Mesothelial cell of epicardium (in vitro differentiated cells): ENCODE measurements at regions not wholly inside any gene's neighbourhood (a gene's known extent, or its start where the extent isn't known, plus 50 kb on each side); places are given as distances from the start of the nearest gene placed in this dataset.

ENCODE experiments used
- DNase-seq, 2 experiments: peaks; one replicate each; pipeline ENCODE4 v3.0.0; 2021; ENCODE audit warnings: low spot score in 2 of 2; ENCODE audit not compliant: unreplicated experiment in 2 of 2
- H3K27ac Mint-ChIP-seq: 2 replicates; pipeline ENCODE4 v1.8.0; 2021; ENCODE audit warnings: mixed read lengths
- H3K27me3 Mint-ChIP-seq: 2 replicates; pipeline ENCODE4 v1.8.0; 2021; ENCODE audit warnings: low read depth, mixed read lengths
- H3K36me3 Mint-ChIP-seq: 2 replicates; pipeline ENCODE4 v1.8.0; 2021; ENCODE audit warnings: mixed read lengths
- H3K4me1 Mint-ChIP-seq: 2 replicates; pipeline ENCODE4 v1.8.0; 2021; ENCODE audit warnings: mixed read lengths
- H3K4me3 Mint-ChIP-seq: 2 replicates; pipeline ENCODE4 v1.8.0; 2021; ENCODE audit warnings: mild to moderate bottlenecking, moderate library complexity, mixed read lengths
- H3K9me3 Mint-ChIP-seq: 2 replicates; pipeline ENCODE4 v1.8.0; 2021; ENCODE audit warnings: mixed read lengths
- CTCF ChIP-seq: fragments of 200-600 bp; sonication (generic); IDR thresholded peaks from one replicate; pipeline ENCODE4 v1.5.0; 2021; ENCODE audit warnings: antibody characterized with exemption; ENCODE audit not compliant: unreplicated experiment

- Mint-ChIP-seq H3K27me3 (peaks cover 3% of the 10 kb centered on the region), H3K9me3 (no peaks in the 10 kb centered on the region), H3K4me3 (no peak overlapping the region), H3K27ac (no peak overlapping the region), H3K4me1 (no peaks in the 10 kb centered on the region), H3K36me3 (no peaks in the 10 kb centered on the region)
- no peak for TF ChIP-seq CTCF
- DNase-seq, result no peak
Observed at GRCh38 chr9:26237256-26237655, 559.0 kb upstream of the TUSC1 start.

GRCh38 chr9:26234865-26235264 is 556.6 kb upstream of the TUSC1 start:
- H3K9me3 Mint-ChIP-seq, result no peaks in the 10 kb centered on the region
- no peak for DNase-seq
- H3K27me3 Mint-ChIP-seq, result peaks cover 3% of the 10 kb centered on the region
- no peaks in the 10 kb centered on the region for H3K36me3 Mint-ChIP-seq
- no peak overlapping the region for H3K27ac Mint-ChIP-seq
- no peaks in the 10 kb centered on the region for H3K4me1 Mint-ChIP-seq
- TF ChIP-seq CTCF, result no peak
- H3K4me3 Mint-ChIP-seq, result no peak overlapping the region

- H3K4me3 Mint-ChIP-seq, result no peak overlapping the region
Observed at GRCh38 chr9:26231391-26231790, 553.1 kb upstream of the TUSC1 start.

GRCh38 chr9:26229324-26230054 is 551.2 kb upstream of the TUSC1 start:
- no peaks in the 10 kb centered on the region for H3K27me3 Mint-ChIP-seq
- no peaks in the 10 kb centered on the region for H3K4me1 Mint-ChIP-seq
- H3K9me3 Mint-ChIP-seq, result no peaks in the 10 kb centered on the region
- no peak for DNase-seq
- no peaks in the 10 kb centered on the region for H3K36me3 Mint-ChIP-seq
- TF ChIP-seq CTCF, result no peak
- no peak overlapping the region for H3K27ac Mint-ChIP-seq
- H3K4me3 Mint-ChIP-seq, result no peak overlapping the region

More at GRCh38 chr9:26231391-26231790, 553.1 kb upstream of the TUSC1 start:
- H3K36me3 Mint-ChIP-seq, result no peaks in the 10 kb centered on the region
- no peaks in the 10 kb centered on the region for H3K4me1 Mint-ChIP-seq
- no peak overlapping the region for H3K27ac Mint-ChIP-seq
- H3K9me3 Mint-ChIP-seq, result no peaks in the 10 kb centered on the region
- DNase-seq, result no peak
- H3K27me3 Mint-ChIP-seq, result peaks cover 3% of the 10 kb centered on the region
- no peak for TF ChIP-seq CTCF

- Mint-ChIP-seq H3K27ac (no peak overlapping the region), H3K4me1 (no peaks in the 10 kb centered on the region), H3K27me3 (no peaks in the 10 kb centered on the region), H3K4me3 (no peak overlapping the region), H3K9me3 (no peaks in the 10 kb centered on the region), H3K36me3 (no peaks in the 10 kb centered on the region)
- no peak for DNase-seq
- no peak for TF ChIP-seq CTCF
Observed at GRCh38 chr9:26228273-26228672, 550.0 kb upstream of the TUSC1 start.

- peaks cover 14% of the 10 kb centered on the region for H3K9me3 Mint-ChIP-seq
- H3K36me3 Mint-ChIP-seq, result peaks cover 1% of the 10 kb centered on the region
- TF ChIP-seq CTCF, result no peak
- no peak overlapping the region for H3K27ac Mint-ChIP-seq
- H3K27me3 Mint-ChIP-seq, result no peaks in the 10 kb centered on the region
- no peak overlapping the region for H3K4me3 Mint-ChIP-seq
- no peak for DNase-seq
- H3K4me1 Mint-ChIP-seq, result no peaks in the 10 kb centered on the region
Observed at GRCh38 chr9:26221290-26221689, 543.0 kb upstream of the TUSC1 start.
